HG03064 (cell line): ENCODE measurements at regions not wholly inside any gene's neighbourhood (a gene's known extent, or its start where the extent isn't known, plus 50 kb on each side); places are given as distances from the start of the nearest gene placed in this dataset.
"Not testable (repeated sequence)": the region's sequence is repeated elsewhere in the genome, so short reads cannot be mapped to it uniquely, and the experiment has no call there.

Experiments used
- ATAC-seq: cut with Tn5 transposase; IDR thresholded peaks from one replicate; pipeline ENCODE4 v1.9.1; 2021; ENCODE audit warnings: low read depth; ENCODE audit not compliant: unreplicated experiment

- ATAC-seq, result no peak
Observed at GRCh38 chr10:107548301-107548700, 383.8 kb upstream of the SORCS1 start.

GRCh38 chr10:107546986-107547385, 382.5 kb upstream of the SORCS1 start:
- no peak for ATAC-seq

GRCh38 chr10:107546284-107546683, 381.8 kb upstream of the SORCS1 start:
- ATAC-seq, result no peak

- no peak for ATAC-seq
Observed at GRCh38 chr10:107545717-107546116, 381.2 kb upstream of the SORCS1 start.

GRCh38 chr10:107544706-107545520, 380.4 kb upstream of the SORCS1 start:
- no peak for ATAC-seq

GRCh38 chr10:107542607-107543006, 378.1 kb upstream of the SORCS1 start:
- ATAC-seq, result no peak

GRCh38 chr10:107542016-107542415, 377.5 kb upstream of the SORCS1 start:
- no peak for ATAC-seq

GRCh38 chr10:107540981-107541380, 376.5 kb upstream of the SORCS1 start:
- no peak for ATAC-seq

- ATAC-seq, result no peak
Observed at GRCh38 chr10:107529350-107529749, 364.8 kb upstream of the SORCS1 start.

GRCh38 chr10:107520348-107520747, 355.8 kb upstream of the SORCS1 start:
- no peak for ATAC-seq

GRCh38 chr10:107517811-107518210, 353.3 kb upstream of the SORCS1 start:
- ATAC-seq, result no peak

GRCh38 chr10:107516349-107516748, 351.8 kb upstream of the SORCS1 start:
- no peak for ATAC-seq

- not testable (repeated sequence) for ATAC-seq
Observed at GRCh38 chr10:107504011-107504410, 339.5 kb upstream of the SORCS1 start.

GRCh38 chr10:107502229-107502985, 337.9 kb upstream of the SORCS1 start:
- ATAC-seq, result no peak

GRCh38 chr10:107498983-107499382, 334.5 kb upstream of the SORCS1 start:
- no peak for ATAC-seq

GRCh38 chr10:107497024-107497423, 332.5 kb upstream of the SORCS1 start:
- no peak for ATAC-seq

- ATAC-seq, result no peak
Observed at GRCh38 chr10:107496594-107496993, 332.1 kb upstream of the SORCS1 start.

GRCh38 chr10:107492389-107492788, 327.9 kb upstream of the SORCS1 start:
- no peak for ATAC-seq

- ATAC-seq, result no peak
Observed at GRCh38 chr10:107490389-107490788, 325.9 kb upstream of the SORCS1 start.

GRCh38 chr10:107487284-107487683, 322.8 kb upstream of the SORCS1 start:
- ATAC-seq, result no peak

GRCh38 chr10:107485019-107485418, 320.5 kb upstream of the SORCS1 start:
- no peak for ATAC-seq

- ATAC-seq, result no peak
Observed at GRCh38 chr10:107481881-107482280, 317.4 kb upstream of the SORCS1 start.
